HG02588 (cell line): ENCODE measurements at regions not wholly inside any gene's neighbourhood (a gene's known extent, or its start where the extent isn't known, plus 50 kb on each side); places are given as distances from the start of the nearest gene placed in this dataset.
"Not testable (repeated sequence)": the region's sequence is repeated elsewhere in the genome, so short reads cannot be mapped to it uniquely, and the experiment has no call there.

ENCODE experiments used
- ATAC-seq: cut with Tn5 transposase; IDR thresholded peaks from one replicate; pipeline ENCODE4 v1.9.1; 2021; ENCODE audit warnings: mild to moderate bottlenecking, moderate library complexity; ENCODE audit not compliant: unreplicated experiment

- no peak for ATAC-seq
These were observed 235.7 kb upstream of the TARS1 start for GRCh38 chr5:33205079-33205478.

GRCh38 chr5:33205727-33206410 lies 234.9 kb upstream of the TARS1 start:
- no peak for ATAC-seq

- ATAC-seq = no peak
These were observed 233.7 kb upstream of the TARS1 start for GRCh38 chr5:33206962-33207506.

GRCh38 chr5:33209252-33209651 lies 231.5 kb upstream of the TARS1 start:
- no peak for ATAC-seq

- not testable (repeated sequence) for ATAC-seq
These were observed 230.5 kb upstream of the TARS1 start for GRCh38 chr5:33210221-33210620.

GRCh38 chr5:33210978-33211377 lies 229.8 kb upstream of the TARS1 start:
- no peak for ATAC-seq

GRCh38 chr5:33212439-33212838 lies 228.3 kb upstream of the TARS1 start:
- ATAC-seq = no peak

GRCh38 chr5:33212900-33213299 lies 227.9 kb upstream of the TARS1 start:
- no peak for ATAC-seq

GRCh38 chr5:33223563-33224284 lies 217.0 kb upstream of the TARS1 start:
- no peak for ATAC-seq

- ATAC-seq = no peak
These were observed 216.3 kb upstream of the TARS1 start for GRCh38 chr5:33224285-33224961.

GRCh38 chr5:33227247-33227646 lies 213.5 kb upstream of the TARS1 start:
- no peak for ATAC-seq

- ATAC-seq = no peak
These were observed 213.0 kb upstream of the TARS1 start for GRCh38 chr5:33227746-33228145.

- ATAC-seq = no peak
These were observed 212.6 kb upstream of the TARS1 start for GRCh38 chr5:33228149-33228548.

GRCh38 chr5:33229216-33229615 lies 211.5 kb upstream of the TARS1 start:
- ATAC-seq = no peak

- no peak for ATAC-seq
These were observed 210.2 kb upstream of the TARS1 start for GRCh38 chr5:33230467-33231078.

- ATAC-seq = no peak
These were observed 209.5 kb upstream of the TARS1 start for GRCh38 chr5:33231214-33231710.

- no peak for ATAC-seq
These were observed 208.8 kb upstream of the TARS1 start for GRCh38 chr5:33231935-33232334.

GRCh38 chr5:33232731-33233505 lies 207.8 kb upstream of the TARS1 start:
- no peak for ATAC-seq

- no peak for ATAC-seq
These were observed 205.5 kb upstream of the TARS1 start for GRCh38 chr5:33235304-33235703.

- ATAC-seq = no peak
These were observed 204.9 kb upstream of the TARS1 start for GRCh38 chr5:33235824-33236223.
